NT2/D1 (cell line): ENCODE measurements at regions not wholly inside any gene's neighbourhood (a gene's known extent, or its start where the extent isn't known, plus 50 kb on each side); places are given as distances from the start of the nearest gene placed in this dataset.
"Not testable (repeated sequence)": the region's sequence is repeated elsewhere in the genome, so short reads cannot be mapped to it uniquely, and the experiment has no call there.

Experiments used
- SUZ12 ChIP-seq: IDR thresholded peaks from 2 replicates; pipeline ENCODE4 v1.6.1; 2011; ENCODE audit not compliant: insufficient read length, insufficient read depth; ENCODE audit errors: extremely low read depth
- YY1 ChIP-seq: IDR thresholded peaks from 2 replicates; pipeline ENCODE4 v1.6.1; 2011; ENCODE audit not compliant: insufficient read length, insufficient read depth

GRCh38 chr16:66173796-66174195 lies 192.7 kb upstream of the CDH5 start:
- TF ChIP-seq SUZ12, YY1: not testable (repeated sequence)
